Osteocyte (in vitro differentiated cells): ENCODE measurements at regions not wholly inside any gene's neighbourhood (a gene's known extent, or its start where the extent isn't known, plus 50 kb on each side); places are given as distances from the start of the nearest gene placed in this dataset.

Source experiments
- DNase-seq: peaks from one replicate; pipeline ENCODE4 v3.0.0; 2021; ENCODE audit warnings: mixed read lengths; ENCODE audit not compliant: unreplicated experiment; ENCODE audit errors: extremely low spot score
- H3K27ac Mint-ChIP-seq: one replicate; pipeline ENCODE4 v1.8.0; 2021; ENCODE audit warnings: mild to moderate bottlenecking, mixed read lengths; ENCODE audit not compliant: unreplicated experiment
- H3K27me3 Mint-ChIP-seq: one replicate; pipeline ENCODE4 v1.8.0; 2021; ENCODE audit warnings: mixed read lengths; ENCODE audit not compliant: unreplicated experiment
- H3K36me3 Mint-ChIP-seq: one replicate; pipeline ENCODE4 v1.8.0; 2021; ENCODE audit warnings: mixed read lengths; ENCODE audit not compliant: unreplicated experiment
- H3K4me1 Mint-ChIP-seq: one replicate; pipeline ENCODE4 v1.8.0; 2021; ENCODE audit warnings: mixed read lengths; ENCODE audit not compliant: unreplicated experiment
- H3K4me3 Mint-ChIP-seq: one replicate; pipeline ENCODE4 v1.8.0; 2021; ENCODE audit warnings: mild to moderate bottlenecking, moderate library complexity, mixed read lengths; ENCODE audit not compliant: unreplicated experiment
- H3K9me3 Mint-ChIP-seq: one replicate; pipeline ENCODE4 v1.8.0; 2021; ENCODE audit warnings: mixed read lengths; ENCODE audit not compliant: unreplicated experiment
- TF ChIP-seq, protein P1 (sequence below): fragments of 200-600 bp; sonication (generic); IDR thresholded peaks from 2 replicates; pipeline ENCODE4 v1.5.0; 2021; ENCODE audit warnings: antibody characterized with exemption, mild to moderate bottlenecking, moderate library complexity

DNA sequence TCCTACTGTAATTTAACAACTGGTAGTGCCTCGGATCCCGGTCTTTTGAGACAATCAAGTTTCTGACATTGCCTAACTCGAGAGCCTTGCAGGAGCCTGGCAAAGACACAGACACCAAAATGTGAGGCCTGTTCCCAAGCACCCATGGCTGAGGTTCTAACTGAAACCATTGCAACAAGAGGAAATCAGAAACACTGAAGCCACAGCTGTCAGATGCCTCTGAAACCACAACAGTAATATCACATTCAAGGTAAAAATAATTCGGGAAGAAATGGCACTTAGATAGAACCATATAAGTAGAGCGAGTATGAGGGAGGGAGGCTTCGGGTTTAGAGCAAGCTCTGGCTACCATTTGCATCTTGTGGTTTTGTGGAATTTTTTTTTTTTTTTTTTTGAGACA is 285.9 kb downstream of the FBXO15 start:
- TF ChIP-seq, protein P1, sequence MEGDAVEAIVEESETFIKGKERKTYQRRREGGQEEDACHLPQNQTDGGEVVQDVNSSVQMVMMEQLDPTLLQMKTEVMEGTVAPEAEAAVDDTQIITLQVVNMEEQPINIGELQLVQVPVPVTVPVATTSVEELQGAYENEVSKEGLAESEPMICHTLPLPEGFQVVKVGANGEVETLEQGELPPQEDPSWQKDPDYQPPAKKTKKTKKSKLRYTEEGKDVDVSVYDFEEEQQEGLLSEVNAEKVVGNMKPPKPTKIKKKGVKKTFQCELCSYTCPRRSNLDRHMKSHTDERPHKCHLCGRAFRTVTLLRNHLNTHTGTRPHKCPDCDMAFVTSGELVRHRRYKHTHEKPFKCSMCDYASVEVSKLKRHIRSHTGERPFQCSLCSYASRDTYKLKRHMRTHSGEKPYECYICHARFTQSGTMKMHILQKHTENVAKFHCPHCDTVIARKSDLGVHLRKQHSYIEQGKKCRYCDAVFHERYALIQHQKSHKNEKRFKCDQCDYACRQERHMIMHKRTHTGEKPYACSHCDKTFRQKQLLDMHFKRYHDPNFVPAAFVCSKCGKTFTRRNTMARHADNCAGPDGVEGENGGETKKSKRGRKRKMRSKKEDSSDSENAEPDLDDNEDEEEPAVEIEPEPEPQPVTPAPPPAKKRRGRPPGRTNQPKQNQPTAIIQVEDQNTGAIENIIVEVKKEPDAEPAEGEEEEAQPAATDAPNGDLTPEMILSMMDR, result no peak
- H3K27me3 Mint-ChIP-seq, result peaks cover 10% of the 10 kb centered on the region
- no peaks in the 10 kb centered on the region for H3K36me3 Mint-ChIP-seq
- DNase-seq, result no peak
- H3K9me3 Mint-ChIP-seq, result peaks cover 4% of the 10 kb centered on the region
- no peaks in the 10 kb centered on the region for H3K4me1 Mint-ChIP-seq
- H3K27ac Mint-ChIP-seq, result no peak overlapping the region
- H3K4me3 Mint-ChIP-seq, result no peak overlapping the region

DNA sequence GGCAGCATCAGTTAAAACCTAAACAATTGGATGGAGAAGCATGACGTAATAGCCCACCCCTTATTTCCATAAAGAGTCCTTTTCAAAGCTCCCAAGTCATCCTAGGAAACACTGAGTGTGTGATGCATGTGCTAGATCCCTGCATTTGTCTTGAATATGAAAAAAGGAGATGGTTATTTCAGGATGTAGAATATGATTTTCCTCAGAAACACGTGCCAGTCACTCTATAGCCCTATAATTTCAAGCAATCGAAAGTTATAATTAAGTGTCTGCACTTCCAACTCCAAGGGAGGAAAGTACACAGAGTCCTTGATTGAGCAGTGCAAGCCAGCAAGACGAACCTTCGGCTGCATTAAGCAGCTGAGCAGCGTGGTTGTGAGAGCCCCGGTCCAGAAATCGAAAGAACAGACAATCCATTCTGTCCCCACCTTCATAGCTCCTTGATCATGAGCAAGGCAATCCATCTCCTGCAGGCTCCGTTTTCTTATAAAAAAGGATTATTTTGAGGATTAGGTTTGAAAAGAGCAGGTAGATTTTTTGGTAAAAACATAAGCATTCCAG is 287.7 kb downstream of the FBXO15 start:
- H3K27me3 Mint-ChIP-seq, result peaks cover 6% of the 10 kb centered on the region
- no peaks in the 10 kb centered on the region for H3K36me3 Mint-ChIP-seq
- TF ChIP-seq, protein P1, result no peak
- H3K9me3 Mint-ChIP-seq, result peaks cover 4% of the 10 kb centered on the region
- no peak overlapping the region for H3K27ac Mint-ChIP-seq
- H3K4me1 Mint-ChIP-seq, result no peaks in the 10 kb centered on the region
- H3K4me3 Mint-ChIP-seq, result no peak overlapping the region
- DNase-seq, result no peak

DNA sequence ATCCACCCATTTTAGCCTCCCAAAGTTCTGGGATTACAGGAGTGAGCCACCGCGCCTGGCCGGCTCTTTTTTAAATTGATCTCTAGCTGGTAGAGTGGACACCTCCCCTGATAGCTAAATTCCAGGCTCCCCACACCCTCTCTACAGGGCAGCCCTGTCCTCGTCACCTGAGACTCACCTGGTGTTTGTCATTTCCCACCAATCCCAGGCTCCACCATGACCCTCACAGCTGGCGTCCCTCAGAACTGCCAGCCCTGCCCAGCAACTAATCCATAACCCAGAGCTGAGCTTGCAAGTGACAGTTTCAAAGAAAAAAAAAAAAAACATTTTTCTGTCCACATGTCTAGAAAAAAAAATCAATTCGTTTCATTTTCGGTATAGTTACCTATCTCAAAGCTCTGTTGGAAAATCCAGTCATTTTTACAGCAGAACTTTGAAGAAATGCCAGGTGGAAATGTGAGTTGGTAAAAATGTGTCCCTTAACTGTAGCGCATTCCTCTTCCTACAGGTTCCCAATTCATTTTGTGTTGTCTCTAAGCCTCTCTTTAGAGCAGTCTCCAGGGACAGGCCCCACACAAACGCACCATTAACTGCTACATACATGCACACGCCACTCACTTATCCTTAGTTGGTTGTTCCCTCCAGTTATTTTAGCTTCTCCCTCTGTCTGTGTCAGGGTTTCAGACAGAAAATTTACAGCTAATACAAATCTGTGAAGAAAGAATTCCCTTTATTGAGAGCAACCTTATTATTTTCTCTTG is 294.7 kb downstream of the FBXO15 start:
- Mint-ChIP-seq H3K4me1 (peaks cover 14% of the 10 kb centered on the region), H3K27me3 (peaks cover 3% of the 10 kb centered on the region), H3K9me3 (no peaks in the 10 kb centered on the region), H3K36me3 (no peaks in the 10 kb centered on the region), H3K4me3 (no peak overlapping the region), H3K27ac (no peak overlapping the region)
- DNase-seq, result no peak
- TF ChIP-seq, protein P1, result no peak

DNA sequence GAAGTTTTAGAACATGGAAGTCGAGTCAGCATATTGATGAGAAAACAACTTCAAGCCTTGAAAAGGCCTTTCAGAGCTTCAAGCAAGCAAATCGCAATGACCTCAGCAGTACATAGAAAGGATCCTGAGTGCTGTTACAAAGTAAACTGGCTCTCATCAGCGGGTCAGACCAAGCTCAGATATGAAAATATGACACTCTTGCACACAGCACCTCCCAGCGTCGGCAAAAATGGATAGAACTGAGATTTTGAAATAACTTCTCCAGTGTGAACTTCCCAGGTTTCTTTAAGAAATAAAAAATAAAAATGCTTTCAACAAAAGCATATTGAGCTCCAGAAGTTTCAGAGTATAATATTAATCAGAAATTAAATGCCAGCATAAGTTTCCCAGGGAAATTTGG is 296.9 kb downstream of the FBXO15 start:
- DNase-seq, result no peak
- Mint-ChIP-seq H3K27me3 (peaks cover 3% of the 10 kb centered on the region), H3K4me1 (peaks cover 15% of the 10 kb centered on the region), H3K9me3 (no peaks in the 10 kb centered on the region), H3K27ac (no peak overlapping the region), H3K36me3 (no peaks in the 10 kb centered on the region), H3K4me3 (no peak overlapping the region)
- TF ChIP-seq, protein P1, result no peak

DNA sequence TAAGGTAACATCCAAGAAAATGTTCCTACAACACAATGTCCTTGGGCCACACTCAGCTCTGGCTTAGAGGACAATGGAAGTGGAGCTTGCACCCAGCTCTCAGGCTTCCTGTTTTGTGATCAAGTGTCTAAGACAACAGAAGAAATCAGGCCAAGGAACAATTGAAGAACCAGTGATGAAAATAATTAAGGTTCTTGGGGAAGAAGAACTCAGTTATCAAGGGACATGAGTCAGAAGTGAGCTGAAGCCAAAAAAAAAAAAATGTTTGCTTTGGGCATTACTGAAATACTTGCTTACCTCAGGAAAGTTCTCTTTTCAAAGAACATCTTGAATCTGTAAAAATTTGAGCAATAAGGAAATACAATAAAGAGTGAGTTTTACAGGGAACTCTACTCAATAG is 299.0 kb downstream of the FBXO15 start:
- H3K9me3 Mint-ChIP-seq, result no peaks in the 10 kb centered on the region
- DNase-seq, result no peak

More for the DNA sequence above, 299.0 kb downstream of the FBXO15 start:
- Mint-ChIP-seq H3K4me1 (peaks cover 15% of the 10 kb centered on the region), H3K27ac (no peak overlapping the region), H3K4me3 (no peak overlapping the region), H3K27me3 (peaks cover 8% of the 10 kb centered on the region), H3K36me3 (no peaks in the 10 kb centered on the region)
- TF ChIP-seq, protein P1, result no peak
